RWPE2 (cell line): ENCODE measurements at regions not wholly inside any gene's neighbourhood (a gene's known extent, or its start where the extent isn't known, plus 50 kb on each side); places are given as distances from the start of the nearest gene placed in this dataset.

Source experiments
- ATAC-seq: fragments of 200-7000 bp; cut with Tn5 transposase; 3 replicates; pipeline ENCODE4 v1.9.1; 2021; ENCODE audit warnings: low read depth
- DNase-seq: peaks from one replicate; pipeline ENCODE4 v3.0.0-alpha.2; 2020; ENCODE audit warnings: low spot score
- H3K27ac ChIP-seq: fragments of 450-650 bp; 2 replicates; pipeline ENCODE4 v1.5.1; 2017; ENCODE audit warnings: mild to moderate bottlenecking; ENCODE audit not compliant: poor library complexity, severe bottlenecking
- H3K27me3 ChIP-seq: fragments of 250-450 bp; sonication (Bioruptor Pico); 2 replicates; pipeline ENCODE4 v1.5.1; 2021; ENCODE audit warnings: mild to moderate bottlenecking, moderate library complexity; ENCODE audit not compliant: insufficient read depth, poor library complexity, severe bottlenecking
- H3K36me3 ChIP-seq: fragments of 250-450 bp; sonication (Bioruptor Pico); 2 replicates; pipeline ENCODE4 v1.5.1; 2020; ENCODE audit warnings: low read depth, mild to moderate bottlenecking, moderate library complexity
- H3K4me1 ChIP-seq: fragments of 250-450 bp; sonication (Bioruptor Pico); 2 replicates; pipeline ENCODE4 v1.5.1; 2021; ENCODE audit warnings: mild to moderate bottlenecking, moderate library complexity; ENCODE audit not compliant: insufficient read depth, poor library complexity, severe bottlenecking
- H3K4me3 ChIP-seq: fragments of 250-450 bp; sonication (Bioruptor Pico); 2 replicates; pipeline ENCODE4 v1.5.1; 2021; ENCODE audit warnings: mild to moderate bottlenecking, moderate library complexity; ENCODE audit not compliant: severe bottlenecking
- H3K9me3 ChIP-seq: fragments of 250-450 bp; sonication (Bioruptor Pico); 2 replicates; pipeline ENCODE4 v1.5.1; 2021; ENCODE audit warnings: mild to moderate bottlenecking, moderate library complexity; ENCODE audit not compliant: severe bottlenecking
- TF ChIP-seq, protein P1 (sequence below): fragments of 450-650 bp; IDR thresholded peaks from one replicate; pipeline ENCODE4 v1.5.1; 2017; ENCODE audit warnings: mild to moderate bottlenecking, moderate library complexity; ENCODE audit not compliant: poor library complexity, severe bottlenecking

GRCh38 chr2:236762628-236763027 is 193.0 kb downstream of the ACKR3 start:
- Histone ChIP-seq H3K27me3 (no peaks in the 10 kb centered on the region), H3K4me3 (no peak overlapping the region)
- DNase-seq: no peak

GRCh38 chr2:236763857-236764256 is 194.2 kb downstream of the ACKR3 start:
- H3K27ac ChIP-seq: no peak overlapping the region
- no peaks in the 10 kb centered on the region for H3K9me3 ChIP-seq
- H3K4me1 ChIP-seq: peaks cover 4% of the 10 kb centered on the region
- ATAC-seq (no peak), DNase-seq (no peak)
- H3K36me3 ChIP-seq: no peaks in the 10 kb centered on the region
- no peak overlapping the region for H3K4me3 ChIP-seq
- TF ChIP-seq, protein P1, sequence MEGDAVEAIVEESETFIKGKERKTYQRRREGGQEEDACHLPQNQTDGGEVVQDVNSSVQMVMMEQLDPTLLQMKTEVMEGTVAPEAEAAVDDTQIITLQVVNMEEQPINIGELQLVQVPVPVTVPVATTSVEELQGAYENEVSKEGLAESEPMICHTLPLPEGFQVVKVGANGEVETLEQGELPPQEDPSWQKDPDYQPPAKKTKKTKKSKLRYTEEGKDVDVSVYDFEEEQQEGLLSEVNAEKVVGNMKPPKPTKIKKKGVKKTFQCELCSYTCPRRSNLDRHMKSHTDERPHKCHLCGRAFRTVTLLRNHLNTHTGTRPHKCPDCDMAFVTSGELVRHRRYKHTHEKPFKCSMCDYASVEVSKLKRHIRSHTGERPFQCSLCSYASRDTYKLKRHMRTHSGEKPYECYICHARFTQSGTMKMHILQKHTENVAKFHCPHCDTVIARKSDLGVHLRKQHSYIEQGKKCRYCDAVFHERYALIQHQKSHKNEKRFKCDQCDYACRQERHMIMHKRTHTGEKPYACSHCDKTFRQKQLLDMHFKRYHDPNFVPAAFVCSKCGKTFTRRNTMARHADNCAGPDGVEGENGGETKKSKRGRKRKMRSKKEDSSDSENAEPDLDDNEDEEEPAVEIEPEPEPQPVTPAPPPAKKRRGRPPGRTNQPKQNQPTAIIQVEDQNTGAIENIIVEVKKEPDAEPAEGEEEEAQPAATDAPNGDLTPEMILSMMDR: no peak
- H3K27me3 ChIP-seq: no peaks in the 10 kb centered on the region

More at GRCh38 chr2:236762628-236763027, 193.0 kb downstream of the ACKR3 start:
- H3K27ac ChIP-seq: no peak overlapping the region
- H3K4me1 ChIP-seq: peaks cover 5% of the 10 kb centered on the region
- no peaks in the 10 kb centered on the region for H3K9me3 ChIP-seq
- no peak for ATAC-seq
- TF ChIP-seq, protein P1: no peak
- no peaks in the 10 kb centered on the region for H3K36me3 ChIP-seq

DNA sequence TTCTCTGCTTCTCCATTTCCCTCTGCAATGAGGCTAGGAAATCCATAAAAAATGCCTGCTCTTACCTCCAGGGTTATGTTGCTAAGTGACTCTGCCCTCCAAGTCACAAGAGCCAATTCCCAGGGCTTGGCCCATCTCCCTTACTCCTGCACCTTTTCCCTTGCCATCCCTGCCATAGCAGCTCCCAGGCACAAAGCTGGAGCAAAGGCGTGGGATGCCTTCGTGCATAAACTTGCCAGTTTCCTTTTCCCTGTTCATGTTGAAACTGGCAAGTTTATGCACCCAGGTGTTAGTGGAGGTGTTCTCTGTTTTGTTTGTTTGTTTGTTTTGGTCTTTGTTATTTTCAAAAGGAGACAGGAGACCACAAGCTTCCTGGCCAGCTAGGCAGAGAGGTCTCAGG is 195.1 kb downstream of the ACKR3 start:
- Histone ChIP-seq H3K27ac (no peak overlapping the region), H3K4me1 (peaks cover 13% of the 10 kb centered on the region), H3K27me3 (no peaks in the 10 kb centered on the region), H3K9me3 (no peaks in the 10 kb centered on the region), H3K36me3 (no peaks in the 10 kb centered on the region), H3K4me3 (no peak overlapping the region)
- TF ChIP-seq, protein P1: no peak
- DNase-seq: no peak
- peak; percentile 19; the same call in 1 of the 3 replicates for ATAC-seq

DNA sequence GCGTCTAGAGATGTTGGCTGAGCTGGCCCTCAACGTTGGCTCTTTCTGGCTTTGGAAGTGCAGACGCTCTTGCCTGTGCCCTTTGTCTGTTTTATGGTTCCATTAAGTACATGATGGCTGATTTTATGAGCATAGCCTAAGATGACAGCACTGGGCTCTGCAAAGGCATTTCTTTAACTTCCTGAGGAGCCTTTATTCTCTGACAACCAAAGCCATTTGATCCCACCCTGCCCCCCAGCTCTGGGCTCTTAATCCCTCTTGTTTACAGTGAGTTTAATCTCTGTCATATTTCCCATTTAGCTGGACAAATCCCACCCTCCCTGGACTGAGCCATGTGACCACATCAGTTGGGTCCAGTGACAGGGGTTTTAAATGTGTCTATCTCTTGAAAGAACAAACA is 195.9 kb downstream of the ACKR3 start:
- no peak for DNase-seq
- Histone ChIP-seq H3K27me3 (no peaks in the 10 kb centered on the region), H3K9me3 (no peaks in the 10 kb centered on the region), H3K27ac (no peak overlapping the region), H3K36me3 (no peaks in the 10 kb centered on the region), H3K4me3 (no peak overlapping the region), H3K4me1 (peaks cover 16% of the 10 kb centered on the region)
- no peak for ATAC-seq
- TF ChIP-seq, protein P1: no peak

- Histone ChIP-seq H3K4me3 (no peak overlapping the region), H3K36me3 (no peaks in the 10 kb centered on the region), H3K27me3 (no peaks in the 10 kb centered on the region), H3K9me3 (no peaks in the 10 kb centered on the region), H3K27ac (no peak overlapping the region), H3K4me1 (peaks cover 20% of the 10 kb centered on the region)
- DNase-seq: no peak
- ATAC-seq: no peak
- TF ChIP-seq, protein P1: no peak
Observed at GRCh38 chr2:236766850-236767249, 197.2 kb downstream of the ACKR3 start.
